ENCODE measurements at regions not wholly inside any gene's neighbourhood (a gene's known extent, or its start where the extent isn't known, plus 50 kb on each side); places are given as distances from the start of the nearest gene placed in this dataset.

GRCh38 chr13:82657471-82657870 is 1224.8 kb downstream of the SLITRK1 start:
- no peaks in the 10 kb centered on the region for H3K4me1 Mint-ChIP-seq (ENCODE audit: low read depth)
- H3K4me3 Mint-ChIP-seq, result no peak overlapping the region

GRCh38 chr13:82654861-82655855 is 1227.1 kb downstream of the SLITRK1 start:
- Mint-ChIP-seq H3K4me1 (ENCODE audit: low read depth) (no peaks in the 10 kb centered on the region), H3K27ac (no peak overlapping the region), H3K4me3 (no peak overlapping the region), H3K36me3 (ENCODE audit: low read depth) (no peaks in the 10 kb centered on the region), H3K27me3 (no peaks in the 10 kb centered on the region), H3K9me3 (no peaks in the 10 kb centered on the region)

More at GRCh38 chr13:82657471-82657870, 1224.8 kb downstream of the SLITRK1 start:
- no peak overlapping the region for H3K27ac Mint-ChIP-seq
- H3K36me3 Mint-ChIP-seq (ENCODE audit: low read depth), result no peaks in the 10 kb centered on the region
- no peaks in the 10 kb centered on the region for H3K27me3 Mint-ChIP-seq
- no peaks in the 10 kb centered on the region for H3K9me3 Mint-ChIP-seq

- Mint-ChIP-seq H3K27ac (no peak overlapping the region), H3K4me3 (no peak overlapping the region), H3K4me1 (ENCODE audit: low read depth) (no peaks in the 10 kb centered on the region), H3K36me3 (ENCODE audit: low read depth) (no peaks in the 10 kb centered on the region), H3K9me3 (no peaks in the 10 kb centered on the region), H3K27me3 (no peaks in the 10 kb centered on the region)
Observed at GRCh38 chr13:82654143-82654542, 1228.1 kb downstream of the SLITRK1 start.

GRCh38 chr13:82647540-82647939 is 1234.7 kb downstream of the SLITRK1 start:
- no peak overlapping the region for H3K4me3 Mint-ChIP-seq
- H3K27me3 Mint-ChIP-seq, result no peaks in the 10 kb centered on the region
- peaks cover 2% of the 10 kb centered on the region for H3K9me3 Mint-ChIP-seq
- no peaks in the 10 kb centered on the region for H3K36me3 Mint-ChIP-seq (ENCODE audit: low read depth)
- no peaks in the 10 kb centered on the region for H3K4me1 Mint-ChIP-seq (ENCODE audit: low read depth)
- no peak overlapping the region for H3K27ac Mint-ChIP-seq

- no peaks in the 10 kb centered on the region for H3K36me3 Mint-ChIP-seq (ENCODE audit: low read depth)
- no peak overlapping the region for H3K27ac Mint-ChIP-seq
- no peak overlapping the region for H3K4me3 Mint-ChIP-seq
- no peaks in the 10 kb centered on the region for H3K27me3 Mint-ChIP-seq
- H3K4me1 Mint-ChIP-seq (ENCODE audit: low read depth), result no peaks in the 10 kb centered on the region
- peaks cover 4% of the 10 kb centered on the region for H3K9me3 Mint-ChIP-seq
Observed at GRCh38 chr13:82636119-82636518, 1246.2 kb downstream of the SLITRK1 start.

GRCh38 chr13:82634946-82635345 is 1247.3 kb downstream of the SLITRK1 start:
- Mint-ChIP-seq H3K4me3 (no peak overlapping the region), H3K4me1 (ENCODE audit: low read depth) (no peaks in the 10 kb centered on the region), H3K9me3 (peaks cover 4% of the 10 kb centered on the region), H3K36me3 (ENCODE audit: low read depth) (no peaks in the 10 kb centered on the region), H3K27me3 (no peaks in the 10 kb centered on the region), H3K27ac (no peak overlapping the region)

GRCh38 chr13:82627183-82627582 is 1255.1 kb downstream of the SLITRK1 start:
- Mint-ChIP-seq H3K27me3 (no peaks in the 10 kb centered on the region), H3K4me3 (no peak overlapping the region), H3K27ac (no peak overlapping the region), H3K36me3 (ENCODE audit: low read depth) (no peaks in the 10 kb centered on the region), H3K9me3 (no peaks in the 10 kb centered on the region), H3K4me1 (ENCODE audit: low read depth) (no peaks in the 10 kb centered on the region)

GRCh38 chr13:82625717-82626116 is 1256.6 kb downstream of the SLITRK1 start:
- no peak overlapping the region for H3K27ac Mint-ChIP-seq
- H3K27me3 Mint-ChIP-seq, result no peaks in the 10 kb centered on the region
- no peaks in the 10 kb centered on the region for H3K9me3 Mint-ChIP-seq
- no peaks in the 10 kb centered on the region for H3K4me1 Mint-ChIP-seq (ENCODE audit: low read depth)
- no peak overlapping the region for H3K4me3 Mint-ChIP-seq
- no peaks in the 10 kb centered on the region for H3K36me3 Mint-ChIP-seq (ENCODE audit: low read depth)

- no peak overlapping the region for H3K4me3 Mint-ChIP-seq
- H3K36me3 Mint-ChIP-seq (ENCODE audit: low read depth), result no peaks in the 10 kb centered on the region
- peaks cover 4% of the 10 kb centered on the region for H3K9me3 Mint-ChIP-seq
- H3K27ac Mint-ChIP-seq, result no peak overlapping the region
- H3K27me3 Mint-ChIP-seq, result no peaks in the 10 kb centered on the region
- H3K4me1 Mint-ChIP-seq (ENCODE audit: low read depth), result no peaks in the 10 kb centered on the region
Observed at GRCh38 chr13:82615043-82615442, 1267.2 kb downstream of the SLITRK1 start.

GRCh38 chr13:82614086-82614485 is 1268.2 kb downstream of the SLITRK1 start:
- no peak overlapping the region for H3K27ac Mint-ChIP-seq
- H3K9me3 Mint-ChIP-seq, result peaks cover 4% of the 10 kb centered on the region
- no peaks in the 10 kb centered on the region for H3K27me3 Mint-ChIP-seq
- H3K4me3 Mint-ChIP-seq, result no peak overlapping the region
- H3K36me3 Mint-ChIP-seq (ENCODE audit: low read depth), result no peaks in the 10 kb centered on the region
- no peaks in the 10 kb centered on the region for H3K4me1 Mint-ChIP-seq (ENCODE audit: low read depth)

- H3K27ac Mint-ChIP-seq, result no peak overlapping the region
- no peaks in the 10 kb centered on the region for H3K4me1 Mint-ChIP-seq (ENCODE audit: low read depth)
- no peak overlapping the region for H3K4me3 Mint-ChIP-seq
- no peaks in the 10 kb centered on the region for H3K36me3 Mint-ChIP-seq (ENCODE audit: low read depth)
- no peaks in the 10 kb centered on the region for H3K27me3 Mint-ChIP-seq
- peaks cover 26% of the 10 kb centered on the region for H3K9me3 Mint-ChIP-seq
Observed at GRCh38 chr13:82606008-82606407, 1276.3 kb downstream of the SLITRK1 start.

- H3K27ac Mint-ChIP-seq, result no peak overlapping the region
Observed at GRCh38 chr13:82597747-82598146, 1284.5 kb downstream of the SLITRK1 start.

GRCh38 chr13:82593239-82593638 is 1289.0 kb downstream of the SLITRK1 start:
- peaks cover 7% of the 10 kb centered on the region for H3K9me3 Mint-ChIP-seq

More at GRCh38 chr13:82597747-82598146, 1284.5 kb downstream of the SLITRK1 start:
- Mint-ChIP-seq H3K9me3 (peaks cover 3% of the 10 kb centered on the region), H3K27me3 (no peaks in the 10 kb centered on the region), H3K36me3 (ENCODE audit: low read depth) (no peaks in the 10 kb centered on the region), H3K4me3 (no peak overlapping the region), H3K4me1 (ENCODE audit: low read depth) (no peaks in the 10 kb centered on the region)

GRCh38 chr13:82571653-82572052 is 1310.6 kb downstream of the SLITRK1 start:
- H3K4me3 Mint-ChIP-seq, result no peak overlapping the region
- peaks cover 21% of the 10 kb centered on the region for H3K9me3 Mint-ChIP-seq
- no peak overlapping the region for H3K27ac Mint-ChIP-seq
- no peaks in the 10 kb centered on the region for H3K4me1 Mint-ChIP-seq (ENCODE audit: low read depth)
- no peaks in the 10 kb centered on the region for H3K36me3 Mint-ChIP-seq (ENCODE audit: low read depth)
- H3K27me3 Mint-ChIP-seq, result no peaks in the 10 kb centered on the region

More at GRCh38 chr13:82593239-82593638, 1289.0 kb downstream of the SLITRK1 start:
- Mint-ChIP-seq H3K27me3 (no peaks in the 10 kb centered on the region), H3K4me1 (ENCODE audit: low read depth) (no peaks in the 10 kb centered on the region), H3K27ac (no peak overlapping the region), H3K4me3 (no peak overlapping the region), H3K36me3 (ENCODE audit: low read depth) (no peaks in the 10 kb centered on the region)

- H3K27ac Mint-ChIP-seq, result no peak overlapping the region
- H3K36me3 Mint-ChIP-seq (ENCODE audit: low read depth), result no peaks in the 10 kb centered on the region
- no peak overlapping the region for H3K4me3 Mint-ChIP-seq
- H3K9me3 Mint-ChIP-seq, result peaks cover 18% of the 10 kb centered on the region
- H3K27me3 Mint-ChIP-seq, result no peaks in the 10 kb centered on the region
- H3K4me1 Mint-ChIP-seq (ENCODE audit: low read depth), result no peaks in the 10 kb centered on the region
Observed at GRCh38 chr13:82569581-82569980, 1312.7 kb downstream of the SLITRK1 start.
